ENCODE measurements at regions not wholly inside any gene's neighbourhood (a gene's known extent, or its start where the extent isn't known, plus 50 kb on each side); places are given as distances from the start of the nearest gene placed in this dataset.

- no peak for TF ChIP-seq CTCF (IDR thresholded peaks at IDR 0.05)
- DNase-seq: no peak
- in situ Hi-C loops (cut with MboI; ENCODE audit: low pct_ligation_motif_present in 1 of 4, low pct_unique_long_range_greater_than_20kb in 1 of 4, low sequenced_read_pairs in 3 of 4) (loop anchor here in 1 of 4 donors (25.0 kb wide), 1 partner anchor 627 kb away; no protein-coding TSS in a partner anchor), intact Hi-C loops (cut with DNase I; ENCODE audit: low total_unique reads) (no loop called here)
- Histone ChIP-seq H3K4me1 (no peaks in the 10 kb centered on the region), H3K36me3 (no peaks in the 10 kb centered on the region), H3K27me3 (no peaks in the 10 kb centered on the region), H3K4me3 (no peak overlapping the region), H3K9me3 (no peaks in the 10 kb centered on the region), H3K27ac (no peak overlapping the region)
- whole genome bisulfite sequencing, 2 donors (ENCODE audit: low coverage in 1 of 2): 64 to 65% methylated on average over 5 to 8 of the region's 8 CpGs
These were observed 371.2 kb upstream of the ASIC2 start for GRCh38 chr17:33664116-33664840.

GRCh38 chr17:33667052-33667509 is 374.0 kb upstream of the ASIC2 start:
- no peak for DNase-seq
- H3K4me3 ChIP-seq: no peak overlapping the region
- intact Hi-C loops (cut with DNase I; ENCODE audit: low total_unique reads) (no loop called here), in situ Hi-C loops (cut with MboI; ENCODE audit: low pct_ligation_motif_present in 1 of 4, low pct_unique_long_range_greater_than_20kb in 1 of 4, low sequenced_read_pairs in 3 of 4) (loop anchor here in 1 of 4 donors (25.0 kb wide), 1 partner anchor 630 kb away; no protein-coding TSS in a partner anchor)
- 54% methylated on average over 12 of the region's 12 CpGs; no CpG with 5 or more reads in 1 of the 2 donors for WGBS, 2 donors (ENCODE audit: low coverage in 1 of 2)
- no peak overlapping the region for H3K27ac ChIP-seq
- no peaks in the 10 kb centered on the region for H3K36me3 ChIP-seq
- H3K4me1 ChIP-seq: no peaks in the 10 kb centered on the region
- H3K9me3 ChIP-seq: no peaks in the 10 kb centered on the region
- no peaks in the 10 kb centered on the region for H3K27me3 ChIP-seq
- TF ChIP-seq POLR2AphosphoS5 (IDR thresholded peaks at IDR 0.05) (no peak), EP300 (IDR thresholded peaks at IDR 0.05; ENCODE audit: low read depth) (no peak), POLR2A (IDR thresholded peaks at IDR 0.05) (no peak), CTCF (IDR thresholded peaks at IDR 0.05) (no peak)

DNA sequence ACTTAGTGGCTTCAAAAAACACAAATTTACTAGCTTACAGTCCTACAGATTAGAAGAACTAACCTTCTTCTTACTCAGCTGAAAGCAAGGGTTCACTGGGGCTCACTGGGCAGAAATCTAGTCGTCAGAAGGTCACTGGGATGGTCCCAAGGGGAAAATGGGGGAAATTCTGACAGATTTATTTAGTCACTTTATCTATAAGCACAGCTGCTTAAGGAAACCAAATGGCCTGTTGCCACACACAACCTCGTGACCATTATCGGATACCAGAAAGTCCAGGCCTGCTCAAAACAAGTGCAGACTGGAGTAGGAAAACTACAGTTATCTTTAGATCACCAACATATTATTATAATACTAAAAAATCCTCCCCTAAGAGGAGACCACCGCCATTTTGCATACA is 374.6 kb upstream of the ASIC2 start:
- in situ Hi-C loops (cut with MboI; ENCODE audit: low pct_ligation_motif_present in 1 of 4, low pct_unique_long_range_greater_than_20kb in 1 of 4, low sequenced_read_pairs in 3 of 4): loop anchor here in 1 of 4 donors (25.0 kb wide), 1 partner anchor 630 kb away; no protein-coding TSS in a partner anchor
- 58 to 79% methylated on average over 3 to 4 of the region's 4 CpGs for WGBS, 2 donors (ENCODE audit: low coverage in 1 of 2)

DNA sequence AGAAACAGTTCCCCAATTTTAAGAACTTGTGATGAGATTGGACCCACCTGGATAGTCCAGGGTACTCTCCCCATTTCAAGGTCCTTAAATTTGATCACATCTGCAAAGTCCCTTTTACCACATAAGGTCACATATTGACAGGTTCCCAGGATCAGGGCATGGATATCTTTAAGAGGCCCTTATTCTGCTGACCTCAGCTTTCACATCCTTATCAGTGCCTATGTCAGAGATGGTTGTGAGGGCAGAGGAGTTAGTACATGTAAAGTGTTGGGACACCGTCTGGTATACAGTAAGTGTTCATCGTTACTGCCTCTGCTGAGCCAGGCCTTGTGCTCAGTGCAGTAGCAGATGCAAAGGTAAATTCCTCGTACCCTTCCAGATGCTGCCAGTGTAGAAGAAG is 375.4 kb upstream of the ASIC2 start:
- DNase-seq: no peak
- intact Hi-C loops (cut with DNase I; ENCODE audit: low total_unique reads): no loop called here
- no peaks in the 10 kb centered on the region for H3K4me1 ChIP-seq
- no peaks in the 10 kb centered on the region for H3K36me3 ChIP-seq
- H3K27me3 ChIP-seq: no peaks in the 10 kb centered on the region
- in situ Hi-C loops (cut with MboI; ENCODE audit: low pct_ligation_motif_present in 1 of 4, low pct_unique_long_range_greater_than_20kb in 1 of 4, low sequenced_read_pairs in 3 of 4): loop anchor here in 1 of 4 donors (25.0 kb wide), 1 partner anchor 631 kb away; no protein-coding TSS in a partner anchor
- no peak overlapping the region for H3K4me3 ChIP-seq
- no peaks in the 10 kb centered on the region for H3K9me3 ChIP-seq
- no peak overlapping the region for H3K27ac ChIP-seq
- WGBS, 2 donors (ENCODE audit: low coverage in 1 of 2): 92% methylated on average over 3 of the region's 3 CpGs; no CpG with 5 or more reads in 1 of the 2 donors
- no peak for TF ChIP-seq CTCF (IDR thresholded peaks at IDR 0.05)
- TF ChIP-seq EP300 (IDR thresholded peaks at IDR 0.05; ENCODE audit: low read depth): no peak
- no peak for TF ChIP-seq POLR2A (IDR thresholded peaks at IDR 0.05)
- TF ChIP-seq POLR2AphosphoS5 (IDR thresholded peaks at IDR 0.05): no peak

More for the DNA sequence above, 374.6 kb upstream of the ASIC2 start:
- Histone ChIP-seq H3K9me3 (no peaks in the 10 kb centered on the region), H3K36me3 (no peaks in the 10 kb centered on the region), H3K4me1 (no peaks in the 10 kb centered on the region), H3K27me3 (no peaks in the 10 kb centered on the region), H3K27ac (no peak overlapping the region), H3K4me3 (no peak overlapping the region)
- intact Hi-C loops (cut with DNase I; ENCODE audit: low total_unique reads): no loop called here
- no peak for TF ChIP-seq POLR2AphosphoS5 (IDR thresholded peaks at IDR 0.05)
- DNase-seq: no peak

All from transverse colon (tissue), 4 donors.